ENCODE measurements at regions not wholly inside any gene's neighbourhood (a gene's known extent, or its start where the extent isn't known, plus 50 kb on each side); places are given as distances from the start of the nearest gene placed in this dataset.

DNA sequence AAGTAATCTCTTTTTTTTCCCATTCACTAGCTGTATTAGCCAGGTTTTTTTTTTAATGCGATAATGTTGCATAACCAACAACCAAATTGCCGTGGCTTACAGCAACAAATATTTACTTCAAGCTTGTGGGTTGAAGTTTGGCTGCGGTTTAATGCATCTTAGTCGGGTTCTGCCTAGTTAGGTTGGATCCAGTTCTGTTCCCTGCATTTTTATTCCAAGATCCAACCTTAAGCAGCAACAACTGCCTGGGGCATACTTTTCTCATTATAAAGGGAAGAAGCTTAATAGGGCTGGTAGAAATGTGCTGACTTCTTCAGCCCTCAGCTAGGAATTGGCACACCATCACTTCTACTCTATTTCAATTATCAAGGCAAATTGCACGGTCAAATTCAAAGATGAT lies 1115.5 kb upstream of the AUTS2 start:
- H3K4me2 ChIP-seq (ENCODE audit: low read length): no peak overlapping the region
- H3K79me2 ChIP-seq (ENCODE audit: control insufficient read depth, low read length): no peaks in the 10 kb centered on the region
- H3K27ac ChIP-seq (ENCODE audit: low read depth, low read length): no peak overlapping the region
- TF ChIP-seq, protein P1, sequence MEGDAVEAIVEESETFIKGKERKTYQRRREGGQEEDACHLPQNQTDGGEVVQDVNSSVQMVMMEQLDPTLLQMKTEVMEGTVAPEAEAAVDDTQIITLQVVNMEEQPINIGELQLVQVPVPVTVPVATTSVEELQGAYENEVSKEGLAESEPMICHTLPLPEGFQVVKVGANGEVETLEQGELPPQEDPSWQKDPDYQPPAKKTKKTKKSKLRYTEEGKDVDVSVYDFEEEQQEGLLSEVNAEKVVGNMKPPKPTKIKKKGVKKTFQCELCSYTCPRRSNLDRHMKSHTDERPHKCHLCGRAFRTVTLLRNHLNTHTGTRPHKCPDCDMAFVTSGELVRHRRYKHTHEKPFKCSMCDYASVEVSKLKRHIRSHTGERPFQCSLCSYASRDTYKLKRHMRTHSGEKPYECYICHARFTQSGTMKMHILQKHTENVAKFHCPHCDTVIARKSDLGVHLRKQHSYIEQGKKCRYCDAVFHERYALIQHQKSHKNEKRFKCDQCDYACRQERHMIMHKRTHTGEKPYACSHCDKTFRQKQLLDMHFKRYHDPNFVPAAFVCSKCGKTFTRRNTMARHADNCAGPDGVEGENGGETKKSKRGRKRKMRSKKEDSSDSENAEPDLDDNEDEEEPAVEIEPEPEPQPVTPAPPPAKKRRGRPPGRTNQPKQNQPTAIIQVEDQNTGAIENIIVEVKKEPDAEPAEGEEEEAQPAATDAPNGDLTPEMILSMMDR (IDR thresholded peaks at IDR 0.05; ENCODE audit: low read depth, low read length, poor library complexity, severe bottlenecking): no peak
- TF ChIP-seq EZH2phosphoT487 (IDR thresholded peaks at IDR 0.05; ENCODE audit: borderline replicate concordance, low read length): no peak
- 0 out of 2 replicates have a peak, but pooled peaks cover 3% of the 10 kb centered on the region for H3K9me2 ChIP-seq (replicated peaks; ENCODE audit: control insufficient read depth, low read length)
- H3K9me3 ChIP-seq (ENCODE audit: control insufficient read depth, insufficient read depth, low read length): peaks cover 5% of the 10 kb centered on the region; the same call in 1 of the 2 replicates
- no peaks in the 10 kb centered on the region for H3K36me3 ChIP-seq (ENCODE audit: control insufficient read depth, low read length)
- no peak overlapping the region for H3K4me3 ChIP-seq (ENCODE audit: low read length)
- H3K27me3 ChIP-seq (ENCODE audit: control insufficient read depth, low read length): no peaks in the 10 kb centered on the region
- no peaks in the 10 kb centered on the region for H3K4me1 ChIP-seq (ENCODE audit: control insufficient read depth, low read length)
- H3F3A ChIP-seq (ENCODE audit: control insufficient read depth, insufficient read depth): no peaks in the 10 kb centered on the region
- no peaks in the 10 kb centered on the region for H4K20me1 ChIP-seq (ENCODE audit: control insufficient read depth, insufficient read depth, low read depth, low read length)

DNA sequence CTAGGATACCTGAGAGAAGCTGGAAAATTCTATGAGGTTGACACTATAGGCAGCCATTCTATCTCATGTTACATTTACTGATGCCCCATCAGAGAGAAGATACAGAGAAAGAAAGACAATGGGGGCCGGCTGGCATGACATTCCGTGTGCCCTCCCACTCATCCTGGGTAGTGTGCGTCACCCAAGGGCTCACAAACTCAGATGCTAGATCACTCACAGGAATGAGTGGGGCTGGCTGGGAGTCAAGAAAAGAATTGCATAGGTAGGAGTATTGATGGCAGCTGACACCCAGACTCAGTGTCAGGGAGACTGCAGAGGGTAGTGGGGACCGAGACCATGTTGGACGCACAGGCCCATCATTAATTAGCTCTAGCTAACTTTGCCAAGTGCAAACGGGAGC lies 1113.5 kb upstream of the AUTS2 start:
- Histone ChIP-seq H3K4me2 (ENCODE audit: low read length) (no peak overlapping the region), H3K36me3 (ENCODE audit: control insufficient read depth, low read length) (no peaks in the 10 kb centered on the region), H3K79me2 (ENCODE audit: control insufficient read depth, low read length) (no peaks in the 10 kb centered on the region), H3K4me1 (ENCODE audit: control insufficient read depth, low read length) (no peaks in the 10 kb centered on the region), H3F3A (ENCODE audit: control insufficient read depth, insufficient read depth) (no peaks in the 10 kb centered on the region), H3K27ac (ENCODE audit: low read depth, low read length) (no peak overlapping the region), H4K20me1 (ENCODE audit: control insufficient read depth, insufficient read depth, low read depth, low read length) (no peaks in the 10 kb centered on the region), H3K27me3 (ENCODE audit: control insufficient read depth, low read length) (no peaks in the 10 kb centered on the region), H3K4me3 (ENCODE audit: low read length) (no peak overlapping the region), H3K9me2 (replicated peaks; ENCODE audit: control insufficient read depth, low read length) (0 out of 2 replicates have a peak, but pooled peaks cover 3% of the 10 kb centered on the region), H3K9me3 (ENCODE audit: control insufficient read depth, insufficient read depth, low read length) (peaks cover 5% of the 10 kb centered on the region; the same call in 1 of the 2 replicates)
- no peak for TF ChIP-seq EZH2phosphoT487 (IDR thresholded peaks at IDR 0.05; ENCODE audit: borderline replicate concordance, low read length)
- TF ChIP-seq, protein P1 (IDR thresholded peaks at IDR 0.05; ENCODE audit: low read depth, low read length, poor library complexity, severe bottlenecking): no peak

DNA sequence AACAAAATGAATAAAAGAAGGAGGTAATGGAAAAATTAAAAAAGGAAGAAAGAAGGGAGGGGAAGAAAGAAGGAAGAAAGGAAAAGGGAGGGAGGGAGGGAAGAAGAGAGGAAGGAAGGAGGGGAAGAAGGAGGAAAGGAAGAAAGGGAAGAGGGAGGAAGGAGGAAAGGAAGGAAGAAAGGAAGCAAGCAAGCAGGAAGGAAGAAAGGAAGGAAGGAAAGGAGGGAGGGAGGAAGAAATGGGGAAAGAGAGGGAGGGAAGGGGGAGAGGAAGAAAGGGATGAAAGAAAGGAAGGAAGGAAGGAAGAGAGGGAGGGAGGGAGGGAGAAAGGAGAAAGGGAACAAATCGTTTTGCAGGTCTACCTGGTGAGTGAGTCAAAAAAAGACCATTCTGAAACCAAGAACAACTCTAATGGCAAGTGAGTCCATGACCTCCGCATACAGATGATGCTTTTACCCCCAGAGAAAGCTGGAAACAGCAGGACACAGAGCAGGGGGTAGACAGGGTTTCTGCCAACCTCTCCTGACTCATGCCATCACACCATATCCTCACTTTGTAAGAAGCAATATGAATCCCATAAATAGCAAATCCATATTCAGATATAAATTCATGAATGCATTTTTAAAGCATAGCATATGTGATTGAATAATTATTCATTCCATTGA lies 1112.9 kb upstream of the AUTS2 start:
- H3K4me3 ChIP-seq (ENCODE audit: low read length): no peak overlapping the region
- TF ChIP-seq, protein P1 (IDR thresholded peaks at IDR 0.05; ENCODE audit: low read depth, low read length, poor library complexity, severe bottlenecking): no peak
- TF ChIP-seq EZH2phosphoT487 (IDR thresholded peaks at IDR 0.05; ENCODE audit: borderline replicate concordance, low read length): no peak
- peaks cover 5% of the 10 kb centered on the region; the same call in 1 of the 2 replicates for H3K9me3 ChIP-seq (ENCODE audit: control insufficient read depth, insufficient read depth, low read length)
- no peaks in the 10 kb centered on the region for H3K27me3 ChIP-seq (ENCODE audit: control insufficient read depth, low read length)
- H4K20me1 ChIP-seq (ENCODE audit: control insufficient read depth, insufficient read depth, low read depth, low read length): no peaks in the 10 kb centered on the region
- no peaks in the 10 kb centered on the region for H3K4me1 ChIP-seq (ENCODE audit: control insufficient read depth, low read length)
- no peaks in the 10 kb centered on the region for H3K36me3 ChIP-seq (ENCODE audit: control insufficient read depth, low read length)
- H3K79me2 ChIP-seq (ENCODE audit: control insufficient read depth, low read length): no peaks in the 10 kb centered on the region
- H3K9me2 ChIP-seq (replicated peaks; ENCODE audit: control insufficient read depth, low read length): no peaks in the 10 kb centered on the region
- H3K27ac ChIP-seq (ENCODE audit: low read depth, low read length): no peak overlapping the region
- no peak overlapping the region for H3K4me2 ChIP-seq (ENCODE audit: low read length)
- H3F3A ChIP-seq (ENCODE audit: control insufficient read depth, insufficient read depth): no peaks in the 10 kb centered on the region

Measured in DOHH2 (cell line).